GM21447 (cell line): ENCODE measurements at regions not wholly inside any gene's neighbourhood (a gene's known extent, or its start where the extent isn't known, plus 50 kb on each side); places are given as distances from the start of the nearest gene placed in this dataset.
A peak's percentile ranks its signal among the peaks of the same experiment; 100 is the strongest.

ENCODE experiments used
- ATAC-seq: cut with Tn5 transposase; IDR thresholded peaks from one replicate; pipeline ENCODE4 v1.9.1; 2021; ENCODE audit not compliant: unreplicated experiment

DNA sequence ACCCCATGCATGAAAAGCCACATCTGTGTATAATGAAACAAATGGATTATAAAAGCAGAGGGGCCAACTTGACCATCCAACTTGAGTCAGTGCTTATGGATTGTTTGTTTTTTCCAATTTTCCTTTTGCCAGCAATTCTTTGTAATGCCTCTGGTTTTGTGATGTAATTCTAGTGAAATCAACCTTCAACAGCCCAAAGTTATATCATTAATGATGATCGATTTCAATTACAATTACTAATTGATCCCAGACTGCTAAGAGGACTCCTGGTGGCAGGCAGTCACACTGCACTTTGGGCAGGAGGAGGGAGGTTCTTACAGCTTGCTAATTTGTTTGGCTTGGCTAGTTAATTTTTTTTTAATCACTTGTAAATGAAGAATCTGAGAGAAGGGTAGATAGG is 552.3 kb downstream of the NUF2 start:
- ATAC-seq: no peak

DNA sequence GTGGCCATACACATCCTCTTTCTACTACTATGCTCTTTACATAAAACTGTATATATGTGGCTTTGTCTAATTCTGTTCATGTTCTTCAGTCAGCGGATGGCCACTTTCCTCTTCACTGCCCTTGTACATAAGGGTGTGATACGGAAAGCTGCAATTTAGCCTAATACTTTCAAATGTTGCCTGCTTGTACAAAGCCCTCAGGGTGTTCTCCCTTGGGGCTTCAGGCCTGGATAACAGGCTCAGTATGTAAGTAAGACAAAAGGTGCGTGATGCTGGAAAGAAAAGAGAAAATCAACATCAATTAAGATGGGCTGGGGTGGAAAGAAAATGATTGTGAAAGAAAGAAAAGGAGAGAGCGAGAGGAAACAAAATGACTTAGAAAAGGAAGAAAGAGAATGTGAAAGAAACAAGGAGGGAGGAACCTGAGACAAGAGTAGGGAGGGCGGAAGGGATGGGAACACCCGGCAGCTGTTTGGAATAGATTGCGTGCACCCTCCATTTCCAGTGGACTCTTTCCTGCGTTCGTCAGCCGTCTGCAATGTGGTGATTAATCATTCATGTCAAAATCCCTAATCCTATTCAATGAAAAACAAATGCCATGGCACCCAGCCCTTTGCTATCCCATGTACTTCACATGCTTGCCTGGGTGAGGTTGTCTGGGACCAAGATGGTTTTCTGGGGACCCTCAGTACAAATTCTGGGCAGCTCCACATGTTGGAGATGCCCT is 553.6 kb downstream of the NUF2 start:
- ATAC-seq: no peak

DNA sequence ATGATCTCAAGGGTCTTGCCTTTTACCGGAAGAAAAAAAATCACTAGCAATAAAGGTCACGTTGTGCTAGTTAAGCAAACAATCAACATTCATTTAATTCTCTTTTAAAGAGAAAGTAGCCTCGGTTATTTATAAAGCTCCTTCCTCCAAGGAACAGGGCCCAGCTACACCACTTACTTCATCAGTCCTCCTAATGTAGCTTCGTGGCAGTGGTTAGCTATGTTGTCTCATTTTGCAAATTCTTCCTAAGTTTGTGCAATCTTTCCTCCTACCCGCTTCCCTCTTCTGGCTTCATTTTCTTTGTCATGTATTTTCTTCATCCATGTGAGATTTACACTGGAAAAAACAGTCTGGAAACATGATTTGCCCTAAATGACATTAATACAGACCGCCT is 554.2 kb downstream of the NUF2 start:
- no peak for ATAC-seq

DNA sequence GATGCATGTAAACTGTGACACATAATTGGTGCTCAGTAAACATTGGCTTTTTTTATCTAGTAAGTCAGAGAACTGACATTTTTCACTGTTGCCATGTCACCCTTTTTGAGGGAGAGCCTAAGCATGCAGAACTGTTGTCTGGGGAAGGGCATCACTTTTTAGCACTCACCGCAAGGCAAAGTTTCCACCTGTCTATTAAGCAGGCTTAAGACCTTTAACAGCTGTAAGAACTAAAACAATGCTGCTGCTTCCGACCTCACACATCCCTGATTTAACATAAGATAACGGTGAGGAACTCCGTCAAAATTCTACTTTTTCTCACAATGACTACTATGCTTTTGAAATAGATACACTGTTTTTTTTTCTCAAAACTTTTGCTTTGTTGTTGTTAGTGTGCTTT is 554.8 kb downstream of the NUF2 start:
- ATAC-seq: no peak

DNA sequence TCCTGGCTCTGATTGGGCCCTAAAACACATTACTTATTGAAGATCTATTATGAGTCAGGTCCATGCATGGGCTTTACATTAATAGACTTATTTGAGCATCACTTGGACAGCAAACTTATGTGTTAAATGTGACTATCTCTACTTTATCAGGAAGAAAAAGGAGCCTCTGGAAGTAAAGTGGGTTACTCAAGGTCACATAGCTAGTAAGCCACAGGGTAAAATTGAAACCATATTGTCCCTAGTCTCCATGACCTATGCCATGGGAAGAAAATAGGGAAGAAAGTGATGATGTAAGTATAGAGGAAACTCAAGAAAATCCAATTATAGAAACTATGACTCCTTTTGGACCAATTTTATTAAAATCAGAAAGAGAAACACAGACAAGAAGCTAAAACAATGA is 555.3 kb downstream of the NUF2 start:
- no peak for ATAC-seq

DNA sequence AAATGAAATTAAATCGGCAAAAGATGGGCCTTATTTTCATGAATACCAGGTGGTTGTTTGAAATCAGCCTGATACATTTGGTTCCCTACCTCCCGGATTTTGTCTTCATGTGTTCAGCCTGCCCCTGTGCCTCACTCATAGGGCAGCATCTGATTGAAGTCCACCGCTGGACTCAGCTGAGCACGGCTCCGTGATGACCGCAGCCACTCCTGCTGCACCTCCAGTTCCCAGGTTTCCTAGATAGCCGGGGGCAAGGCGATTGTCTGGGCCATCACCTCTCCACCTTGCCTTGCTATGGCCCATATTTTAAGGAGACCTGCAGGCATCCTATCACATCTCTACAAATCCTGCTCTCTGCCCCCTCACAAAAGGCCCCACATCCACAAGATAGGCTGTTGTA is 563.8 kb downstream of the NUF2 start:
- ATAC-seq: no peak

DNA sequence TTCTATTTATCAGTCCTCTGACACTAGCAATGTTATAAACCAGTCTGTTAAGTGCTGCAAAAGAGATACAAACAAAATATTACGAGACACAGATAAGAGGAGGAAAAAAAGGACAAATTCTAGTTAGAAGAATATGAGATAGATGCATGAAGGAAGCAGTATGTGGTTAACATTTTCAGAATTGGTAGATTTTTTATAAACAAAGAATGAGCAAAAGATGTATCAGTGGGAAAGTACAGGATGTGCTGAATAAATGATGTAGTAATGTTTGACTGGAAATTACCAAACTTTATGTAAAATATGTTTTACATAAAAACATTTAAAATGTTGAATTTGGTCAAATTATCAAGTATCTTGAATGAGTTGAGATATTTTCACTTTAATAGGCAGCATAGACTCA is 574.2 kb downstream of the NUF2 start:
- ATAC-seq: no peak

DNA sequence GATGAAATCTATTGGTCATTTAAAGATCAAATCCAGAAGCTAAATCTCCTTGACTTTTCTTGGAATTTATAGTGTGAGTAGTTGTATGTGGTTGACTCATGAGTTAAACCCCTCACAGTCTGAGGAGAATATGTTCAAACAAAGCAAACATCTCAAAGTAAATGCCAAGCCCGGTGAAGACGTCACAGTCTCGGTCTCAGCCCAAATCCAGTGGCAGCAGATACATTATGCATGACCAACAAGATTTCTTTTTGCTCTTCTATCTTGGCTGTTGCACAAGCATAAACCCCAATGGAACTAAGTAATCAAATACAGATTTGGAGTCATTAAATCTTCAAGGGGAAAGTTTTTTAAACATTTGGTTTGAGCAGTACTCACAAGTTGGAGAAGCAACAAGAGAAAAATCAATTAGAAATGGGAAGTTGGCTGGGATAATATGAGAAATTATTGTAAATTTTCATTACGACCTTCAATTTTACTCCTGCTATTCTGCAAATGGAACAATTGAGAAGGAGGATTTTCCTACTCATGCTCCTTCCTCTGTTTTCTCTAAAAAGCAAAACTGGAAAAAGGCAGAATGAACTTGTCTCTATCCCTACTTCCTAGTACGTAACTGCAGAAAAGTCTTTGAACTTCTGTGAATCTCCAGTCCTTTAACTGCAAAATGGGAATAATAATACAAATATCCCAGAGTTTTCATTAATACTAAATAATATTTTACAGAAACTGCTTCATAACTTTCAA is 575.8 kb downstream of the NUF2 start:
- ATAC-seq: no peak

DNA sequence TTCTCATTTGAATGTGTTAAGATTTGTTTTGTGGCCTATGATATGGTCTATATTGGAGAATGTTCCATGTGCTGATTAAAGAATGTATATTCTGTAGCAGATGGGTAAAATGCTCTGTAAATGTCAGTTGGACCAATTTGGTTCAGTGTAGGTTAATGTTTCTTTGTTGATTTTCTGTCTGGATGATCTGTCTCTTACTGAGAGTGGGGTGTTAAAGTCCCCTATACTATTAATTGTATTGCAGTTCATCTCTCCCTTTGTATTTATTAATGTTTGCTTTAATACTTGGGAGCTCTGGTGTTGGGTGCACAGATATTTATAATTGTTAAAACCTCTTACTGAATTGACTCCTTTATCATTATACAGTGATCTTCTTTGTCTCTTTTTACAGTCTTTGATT is 584.5 kb downstream of the NUF2 start:
- no peak for ATAC-seq

DNA sequence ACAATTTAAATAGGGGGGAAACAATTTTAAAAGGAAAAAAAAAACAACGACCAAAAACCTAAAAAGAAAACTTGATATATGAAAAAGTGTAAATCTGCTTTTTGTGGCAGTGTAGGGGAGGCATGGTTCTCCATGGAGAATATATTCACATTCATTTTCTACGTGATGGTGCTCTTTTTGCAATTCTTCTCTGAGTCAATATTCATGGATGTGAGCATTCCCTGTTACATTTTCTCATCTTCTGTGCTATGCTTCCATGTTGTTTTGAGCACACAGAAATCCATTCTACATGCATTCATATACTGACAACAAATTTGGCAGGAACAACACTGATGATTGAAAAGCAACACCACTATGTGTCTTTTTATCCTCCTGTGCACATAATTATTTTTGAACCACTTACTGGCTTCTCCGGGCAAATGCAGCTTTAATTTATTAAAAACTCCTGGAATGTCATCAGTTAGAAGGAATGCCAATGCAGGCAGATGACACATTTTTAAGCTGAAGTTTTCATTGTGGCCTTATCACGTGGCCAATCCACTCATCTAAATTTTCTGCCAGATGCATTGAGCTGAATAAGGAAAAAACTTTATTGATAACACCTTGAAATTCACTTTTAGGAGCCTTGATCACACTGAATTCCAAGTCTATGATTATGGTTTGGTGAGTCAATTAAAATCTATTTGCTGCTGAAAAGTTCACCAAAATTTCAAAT is 590.6 kb downstream of the NUF2 start:
- no peak for ATAC-seq

DNA sequence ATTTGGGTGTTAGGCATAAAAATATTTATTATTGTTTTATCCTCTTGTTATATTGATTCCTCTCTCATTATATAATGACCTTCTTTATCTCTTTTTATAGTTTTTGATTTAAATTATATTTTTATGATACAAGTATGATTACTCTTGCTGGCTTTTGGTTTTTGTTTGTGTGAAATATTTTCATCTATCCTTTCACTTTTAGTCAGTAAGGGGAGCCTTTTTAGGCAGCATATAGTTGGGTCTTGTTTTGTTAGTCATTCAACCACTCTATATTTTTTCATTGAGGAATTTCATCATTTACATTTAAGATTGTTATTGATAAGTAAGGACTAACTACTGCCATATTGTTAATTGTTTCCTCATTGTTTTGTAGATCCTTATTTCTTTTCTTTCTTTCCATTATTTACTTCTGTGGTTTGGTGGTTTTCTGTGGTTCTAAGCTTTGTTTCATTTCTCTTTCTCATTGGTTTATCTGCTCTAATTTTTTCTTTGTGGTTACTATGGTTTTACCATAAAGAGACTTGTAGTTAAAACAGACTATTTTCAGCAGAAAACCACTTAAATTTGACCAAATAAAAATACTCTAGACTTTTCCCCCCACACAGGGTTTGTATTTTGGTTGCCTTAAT is 593.1 kb downstream of the NUF2 start:
- ATAC-seq: peak; percentile 62

DNA sequence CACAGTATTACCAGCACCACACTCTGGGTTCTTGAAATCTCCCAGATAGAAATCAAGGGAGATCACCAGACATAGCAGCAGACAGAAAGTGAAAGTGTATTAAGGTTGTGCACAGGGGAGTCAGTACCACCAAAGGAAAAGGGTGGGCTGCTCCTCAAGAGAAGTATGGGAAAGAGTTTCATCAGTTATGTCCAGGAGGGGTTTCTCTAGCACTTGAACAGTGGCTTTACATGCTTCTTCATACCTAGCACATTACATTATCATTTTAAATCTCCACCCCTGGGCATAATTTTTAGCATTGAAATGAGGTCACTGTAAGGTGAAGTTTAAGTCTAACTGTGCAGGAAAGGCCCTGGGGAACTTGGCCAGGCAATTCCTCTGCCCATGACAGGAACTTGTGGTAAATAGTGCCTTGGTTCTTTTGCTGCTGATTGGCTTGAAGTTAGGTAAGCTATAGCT is 601.0 kb downstream of the NUF2 start:
- ATAC-seq: peak; percentile 82

DNA sequence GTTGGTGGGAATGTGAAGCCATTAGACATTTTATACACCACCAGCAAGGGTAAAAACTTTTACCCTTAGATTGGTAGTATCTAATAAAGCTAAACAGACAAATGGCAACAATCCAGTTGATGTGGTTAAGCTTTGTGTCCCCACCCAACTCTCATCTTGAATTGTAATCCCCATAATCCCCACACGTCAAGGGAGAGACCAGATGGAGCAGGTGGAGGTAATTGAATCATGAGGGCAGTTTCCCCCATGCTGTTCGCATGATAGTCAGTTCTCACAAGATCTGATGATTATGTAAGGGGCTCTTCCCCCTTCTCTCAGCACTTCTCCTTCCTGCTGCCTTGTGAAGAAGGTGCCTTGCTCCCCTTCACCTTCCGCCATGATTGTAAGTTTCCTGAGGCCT is 602.3 kb downstream of the NUF2 start:
- no peak for ATAC-seq

DNA sequence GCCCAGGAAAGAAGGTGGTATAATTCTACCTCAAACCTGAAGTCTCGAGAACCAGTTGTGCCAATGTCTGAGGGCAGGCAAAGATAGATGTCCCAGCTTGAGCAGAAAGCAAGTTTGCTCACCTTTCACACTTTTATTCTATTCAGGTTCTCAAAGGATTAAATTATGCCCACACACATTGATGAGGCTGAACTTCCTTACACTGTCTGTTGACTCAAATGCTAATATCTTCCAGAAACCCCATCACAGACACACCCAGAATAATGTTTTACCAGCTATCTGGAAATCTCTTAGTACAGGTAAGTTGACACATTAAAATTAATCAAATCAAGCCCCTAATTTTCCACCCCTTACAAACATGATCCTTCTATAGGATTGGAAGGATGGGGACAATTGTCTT is 605.7 kb downstream of the NUF2 start:
- no peak for ATAC-seq

DNA sequence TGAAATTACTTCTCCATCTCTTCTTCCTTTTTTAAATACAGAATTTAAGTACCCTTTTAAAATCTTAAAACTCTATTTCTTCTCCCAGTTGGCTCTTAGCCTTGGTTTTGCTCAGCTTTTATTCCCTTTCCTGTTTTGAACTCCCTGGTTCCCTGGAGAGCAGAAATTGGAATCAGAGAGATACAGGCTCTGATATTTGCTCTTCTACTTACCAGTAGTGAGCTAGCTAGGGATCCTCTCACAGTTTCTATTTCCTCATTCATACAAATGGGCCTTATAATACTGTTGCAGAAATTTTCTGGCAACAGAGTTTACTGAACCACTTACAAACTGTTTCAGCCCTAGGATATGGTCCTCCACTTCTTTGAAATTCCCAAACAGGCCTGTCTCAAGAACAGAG is 606.3 kb downstream of the NUF2 start:
- no peak for ATAC-seq

DNA sequence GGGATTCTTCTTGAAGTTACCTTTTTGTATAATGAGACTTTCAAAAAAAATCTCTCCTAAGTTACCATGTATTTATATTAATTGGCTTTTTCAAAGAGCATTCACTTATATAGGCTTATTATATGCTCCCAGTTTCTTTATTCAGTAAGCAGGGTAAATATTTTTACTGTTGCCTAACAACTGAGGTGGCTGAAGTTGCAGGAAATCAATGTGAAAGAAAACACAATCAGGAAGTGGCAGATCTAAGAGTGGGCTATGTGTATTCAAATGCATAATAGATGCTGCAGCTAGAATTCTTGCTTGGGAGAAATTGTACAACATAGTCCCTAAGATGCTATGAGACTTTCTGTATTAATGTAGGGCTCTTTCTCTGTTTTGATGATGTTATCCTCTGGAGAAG is 606.9 kb downstream of the NUF2 start:
- no peak for ATAC-seq

DNA sequence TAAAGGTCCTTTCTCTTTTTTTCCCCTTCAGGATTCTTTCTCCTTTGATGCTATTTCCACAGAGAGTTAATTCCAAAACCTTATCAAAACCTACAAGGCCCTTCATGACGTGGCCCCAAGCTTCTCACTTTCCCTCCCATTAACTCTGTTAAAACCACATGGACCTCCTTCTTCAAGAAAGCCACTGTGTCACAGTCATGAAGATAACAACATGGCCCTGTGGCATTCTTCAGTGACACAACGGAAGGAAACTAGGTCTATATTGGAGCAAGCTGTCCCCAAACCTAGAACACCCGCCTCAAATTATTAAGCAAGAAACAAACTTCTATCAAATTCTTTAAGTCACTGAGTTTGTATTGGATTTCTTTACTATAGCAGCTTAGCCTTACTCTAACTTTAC is 611.1 kb downstream of the NUF2 start:
- ATAC-seq: no peak

DNA sequence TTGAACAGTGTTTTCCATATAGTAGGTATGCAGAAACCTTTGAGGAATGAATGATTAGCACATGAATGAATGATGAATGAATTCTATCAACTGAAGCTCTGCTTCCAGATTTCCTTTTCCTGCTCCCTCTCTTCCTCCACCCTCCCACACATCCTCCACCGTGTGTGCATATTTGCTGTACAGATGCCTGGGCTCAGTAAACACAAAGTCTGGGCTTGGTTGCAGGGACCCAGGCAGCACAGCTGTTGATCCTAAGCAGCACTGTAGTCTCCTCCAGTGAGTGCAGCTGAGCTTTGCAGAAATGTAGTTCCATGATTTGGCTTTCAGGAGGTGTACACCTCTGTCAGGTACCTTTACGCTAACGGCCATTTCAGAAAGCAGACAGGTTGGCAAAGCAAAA is 611.7 kb downstream of the NUF2 start:
- no peak for ATAC-seq

DNA sequence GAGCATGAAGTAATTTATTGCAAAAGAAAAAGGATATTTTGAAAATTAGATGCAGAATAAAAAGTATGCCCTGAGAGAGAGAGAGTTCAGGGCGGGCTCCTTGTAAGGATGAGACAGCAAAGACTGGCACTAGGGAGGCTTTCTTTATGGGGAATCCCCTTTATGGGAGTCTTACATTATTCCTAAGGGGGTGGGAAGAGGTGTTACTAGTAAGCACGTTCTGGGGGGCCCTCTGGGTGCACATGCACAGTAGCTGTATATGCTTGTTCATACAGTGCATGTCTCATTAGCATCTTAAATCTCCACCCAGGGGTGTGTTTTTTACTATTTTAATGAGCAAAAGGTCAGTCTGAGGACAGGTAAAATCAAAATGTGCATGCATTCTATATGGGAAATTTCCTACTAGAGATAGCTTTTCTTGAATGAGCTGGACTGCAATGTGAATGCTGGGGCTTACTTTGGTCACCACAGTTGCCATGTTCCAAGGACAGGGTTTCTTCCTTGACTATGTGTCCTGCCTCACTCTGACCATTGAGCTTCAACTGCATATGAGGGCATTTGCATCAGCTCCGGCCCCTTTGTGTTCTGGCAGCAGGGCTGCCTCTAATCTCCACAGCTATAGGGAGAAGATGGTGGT is 614.1 kb downstream of the NUF2 start:
- no peak for ATAC-seq

DNA sequence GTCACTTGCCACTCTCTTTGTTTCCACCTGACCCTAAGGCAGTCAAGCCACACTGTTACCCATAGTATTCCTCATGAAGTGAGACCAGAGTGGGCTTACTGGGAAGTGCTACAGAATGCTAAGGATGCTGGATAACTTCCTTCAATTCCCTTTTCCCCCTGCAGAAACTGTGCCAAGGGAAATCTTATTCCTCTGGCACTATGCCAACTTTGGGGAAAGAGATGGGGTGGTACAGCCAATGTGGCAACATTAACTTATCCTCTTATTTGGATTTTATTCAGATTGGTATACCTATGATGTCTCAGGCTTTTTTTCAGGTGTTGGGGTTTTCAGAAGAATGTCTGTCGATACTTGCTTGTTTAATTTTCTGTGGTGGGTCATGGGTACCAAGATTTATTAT is 599.4 kb upstream of the PBX1 start:
- no peak for ATAC-seq

DNA sequence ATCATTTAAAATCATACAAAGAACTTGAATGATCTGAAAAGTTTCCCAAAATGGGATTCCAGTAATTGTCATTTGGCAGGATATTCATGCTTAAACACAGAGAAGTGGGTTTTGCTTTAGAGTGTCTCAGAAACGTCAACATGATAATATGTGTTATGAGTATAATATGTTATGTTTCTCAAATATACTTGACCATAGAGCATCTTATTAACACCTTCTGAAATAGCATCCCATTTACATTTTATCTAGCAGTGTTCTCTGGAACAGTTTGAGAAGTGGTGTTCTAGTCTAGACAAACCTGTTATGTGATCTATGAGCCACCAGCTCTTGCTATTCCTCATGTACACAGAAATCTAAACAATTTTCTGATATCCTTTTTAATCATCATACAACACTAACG is 588.8 kb upstream of the PBX1 start:
- no peak for ATAC-seq
